ENCODE measurements at regions not wholly inside any gene's neighbourhood (a gene's known extent, or its start where the extent isn't known, plus 50 kb on each side); places are given as distances from the start of the nearest gene placed in this dataset.

DNA sequence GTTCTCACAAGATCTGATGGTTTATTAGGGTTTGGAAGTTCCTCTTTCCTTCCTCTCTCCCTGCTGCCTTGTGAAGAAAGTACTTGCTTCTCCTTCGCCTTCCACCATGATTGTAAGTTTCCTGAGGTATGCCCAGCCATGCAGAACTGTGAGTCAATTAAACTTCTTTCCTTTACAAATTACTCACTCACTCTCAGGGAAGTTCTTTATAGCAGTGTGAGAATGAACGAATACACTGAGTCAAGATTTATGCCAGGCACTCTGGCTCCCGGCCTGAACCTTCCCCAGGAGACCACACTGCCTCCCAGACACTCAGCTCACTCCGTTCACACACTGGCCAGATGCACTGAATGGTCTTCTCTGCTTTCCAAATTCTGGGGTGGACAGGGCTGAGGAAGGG is 308.3 kb upstream of the AJAP1 start:
- intact Hi-C loops (cut with DNase I): no loop called here
- Histone ChIP-seq H3K9me3 (no peaks in the 10 kb centered on the region), H3K27ac (no peak overlapping the region), H3K27me3 (no peaks in the 10 kb centered on the region), H3K36me3 (no peaks in the 10 kb centered on the region), H3K4me1 (no peaks in the 10 kb centered on the region), H3K4me3 (no peak overlapping the region)
- TF ChIP-seq, protein P1, sequence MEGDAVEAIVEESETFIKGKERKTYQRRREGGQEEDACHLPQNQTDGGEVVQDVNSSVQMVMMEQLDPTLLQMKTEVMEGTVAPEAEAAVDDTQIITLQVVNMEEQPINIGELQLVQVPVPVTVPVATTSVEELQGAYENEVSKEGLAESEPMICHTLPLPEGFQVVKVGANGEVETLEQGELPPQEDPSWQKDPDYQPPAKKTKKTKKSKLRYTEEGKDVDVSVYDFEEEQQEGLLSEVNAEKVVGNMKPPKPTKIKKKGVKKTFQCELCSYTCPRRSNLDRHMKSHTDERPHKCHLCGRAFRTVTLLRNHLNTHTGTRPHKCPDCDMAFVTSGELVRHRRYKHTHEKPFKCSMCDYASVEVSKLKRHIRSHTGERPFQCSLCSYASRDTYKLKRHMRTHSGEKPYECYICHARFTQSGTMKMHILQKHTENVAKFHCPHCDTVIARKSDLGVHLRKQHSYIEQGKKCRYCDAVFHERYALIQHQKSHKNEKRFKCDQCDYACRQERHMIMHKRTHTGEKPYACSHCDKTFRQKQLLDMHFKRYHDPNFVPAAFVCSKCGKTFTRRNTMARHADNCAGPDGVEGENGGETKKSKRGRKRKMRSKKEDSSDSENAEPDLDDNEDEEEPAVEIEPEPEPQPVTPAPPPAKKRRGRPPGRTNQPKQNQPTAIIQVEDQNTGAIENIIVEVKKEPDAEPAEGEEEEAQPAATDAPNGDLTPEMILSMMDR (IDR thresholded peaks at IDR 0.05): no peak
- TF ChIP-seq POLR2A (IDR thresholded peaks at IDR 0.05): no peak
- WGBS (ENCODE audit: insufficient coverage, low coverage, low lambda C conversion rate, missing lambda C conversion rate): 31% methylated on average over 4 of the region's 4 CpGs
- ATAC-seq: no peak
- no peak for DNase-seq

DNA sequence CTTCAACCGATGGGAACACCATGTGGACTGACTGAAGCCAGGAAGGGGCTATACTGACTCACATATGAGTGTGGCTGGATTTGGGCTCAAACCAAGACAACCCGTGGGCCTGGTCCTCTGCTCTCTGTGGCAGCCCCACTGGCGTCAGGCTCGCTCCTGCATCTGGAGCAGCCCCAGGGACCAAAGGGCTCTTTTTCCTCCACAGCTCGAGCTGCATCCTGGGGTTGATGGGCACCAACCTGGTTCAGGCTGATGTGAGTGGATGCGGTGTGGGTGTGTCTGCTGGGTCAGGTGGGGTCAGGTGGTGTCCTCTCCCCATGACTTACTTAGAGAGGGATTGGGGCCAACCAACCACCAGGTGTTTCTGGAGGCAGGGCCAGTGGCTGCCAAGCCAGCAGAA is 303.0 kb upstream of the AJAP1 start:
- Histone ChIP-seq H3K27ac (no peak overlapping the region), H3K9me3 (no peaks in the 10 kb centered on the region), H3K4me1 (no peaks in the 10 kb centered on the region), H3K36me3 (no peaks in the 10 kb centered on the region), H3K4me3 (no peak overlapping the region), H3K27me3 (no peaks in the 10 kb centered on the region)
- DNase-seq: no peak
- no CpG with 5 or more reads among the region's 6 CpGs for WGBS (ENCODE audit: insufficient coverage, low coverage, low lambda C conversion rate, missing lambda C conversion rate)
- intact Hi-C loops (cut with DNase I): no loop called here
- TF ChIP-seq, protein P1 (IDR thresholded peaks at IDR 0.05): no peak
- no peak for TF ChIP-seq POLR2A (IDR thresholded peaks at IDR 0.05)
- ATAC-seq: no peak

DNA sequence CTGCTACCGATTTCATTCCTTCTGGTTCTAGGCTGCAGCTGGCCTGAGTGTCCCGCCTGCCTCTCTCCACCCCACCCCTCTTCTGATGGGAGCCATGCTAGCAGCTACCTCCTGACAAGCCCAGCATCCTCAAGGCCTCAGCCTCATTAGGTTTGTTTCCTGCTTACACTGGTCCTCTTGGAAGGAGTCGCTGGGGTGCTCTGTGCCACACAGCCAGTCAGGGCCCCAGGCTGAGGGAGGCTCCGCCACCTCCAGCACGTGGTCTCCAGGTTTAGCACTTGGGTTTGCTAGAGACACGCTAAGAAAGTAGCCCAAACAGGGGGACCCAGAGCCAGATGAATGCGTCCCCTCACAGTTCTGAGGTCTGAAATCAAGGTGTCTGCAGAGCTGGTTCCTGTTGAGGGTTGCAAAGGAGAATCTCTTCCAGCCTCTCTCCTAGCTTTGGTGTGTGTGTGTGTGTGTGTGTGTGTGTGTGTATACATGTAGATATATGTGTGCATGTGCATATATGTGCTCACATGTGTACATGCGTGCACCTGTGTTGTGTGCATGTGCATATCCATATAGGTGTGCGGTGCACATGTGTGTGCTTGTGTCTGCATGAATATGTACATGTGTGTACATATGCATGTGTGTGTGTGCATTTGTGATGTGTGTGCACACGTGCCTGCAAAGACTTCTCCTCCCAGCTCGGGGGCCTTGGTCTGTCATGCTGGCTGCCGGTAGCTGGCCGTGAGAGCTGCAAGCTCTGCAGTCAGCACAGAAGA is 301.1 kb upstream of the AJAP1 start:
- no peak for DNase-seq
- H3K4me3 ChIP-seq: no peak overlapping the region
- no peak for ATAC-seq
- no peaks in the 10 kb centered on the region for H3K36me3 ChIP-seq
- no peak overlapping the region for H3K27ac ChIP-seq
- H3K4me1 ChIP-seq: no peaks in the 10 kb centered on the region
- H3K27me3 ChIP-seq: no peaks in the 10 kb centered on the region
- WGBS (ENCODE audit: insufficient coverage, low coverage, low lambda C conversion rate, missing lambda C conversion rate): 64% methylated on average over 7 of the region's 13 CpGs
- H3K9me3 ChIP-seq: no peaks in the 10 kb centered on the region
- intact Hi-C loops (cut with DNase I): no loop called here
- TF ChIP-seq POLR2A (IDR thresholded peaks at IDR 0.05): no peak
- TF ChIP-seq, protein P1 (IDR thresholded peaks at IDR 0.05): no peak

DNA sequence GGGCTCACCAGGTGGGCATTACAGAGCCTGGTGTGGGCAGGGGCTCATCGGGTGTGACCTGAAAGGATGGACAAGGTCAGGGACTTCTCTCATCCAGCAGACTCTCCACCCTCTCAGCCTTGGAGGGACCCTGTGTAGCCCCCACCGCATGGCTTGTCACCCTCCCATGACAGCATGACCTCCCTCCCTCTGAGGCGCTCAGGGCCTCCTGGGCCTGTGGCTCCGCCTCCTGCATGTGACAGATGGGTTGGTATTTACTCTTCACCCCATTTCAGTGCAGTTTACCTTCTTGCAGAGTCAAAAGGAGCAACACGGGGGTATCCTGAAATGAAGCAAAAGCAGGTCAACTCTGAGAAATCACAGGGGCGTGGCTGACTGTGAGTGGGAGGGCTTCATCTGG is 298.6 kb upstream of the AJAP1 start:
- Histone ChIP-seq H3K4me1 (no peaks in the 10 kb centered on the region), H3K27ac (no peak overlapping the region), H3K27me3 (no peaks in the 10 kb centered on the region), H3K9me3 (no peaks in the 10 kb centered on the region), H3K4me3 (no peak overlapping the region), H3K36me3 (no peaks in the 10 kb centered on the region)
- TF ChIP-seq, protein P1 (IDR thresholded peaks at IDR 0.05): no peak
- TF ChIP-seq POLR2A (IDR thresholded peaks at IDR 0.05): no peak
- WGBS (ENCODE audit: insufficient coverage, low coverage, low lambda C conversion rate, missing lambda C conversion rate): 17% methylated on average over 3 of the region's 6 CpGs
- ATAC-seq: no peak
- DNase-seq: no peak
- intact Hi-C loops (cut with DNase I): no loop called here

All from right lobe of liver (tissue), 6 donors.